SK-MEL-5 (cell line): ENCODE measurements at regions not wholly inside any gene's neighbourhood (a gene's known extent, or its start where the extent isn't known, plus 50 kb on each side); places are given as distances from the start of the nearest gene placed in this dataset.

ENCODE experiments used
- DNase-seq: peaks from one replicate; pipeline ENCODE4 v3.0.0-alpha.2; 2016; ENCODE audit warnings: low read depth, low spot score
- in situ Hi-C: cut with HindIII; loops from 2 replicates; pipeline ENCODE4 v1.10.0; 2016; ENCODE audit warnings: low sequenced_read_pairs, high pct_unique_total_duplicates, low pct_unique_long_range_greater_than_20kb

DNA sequence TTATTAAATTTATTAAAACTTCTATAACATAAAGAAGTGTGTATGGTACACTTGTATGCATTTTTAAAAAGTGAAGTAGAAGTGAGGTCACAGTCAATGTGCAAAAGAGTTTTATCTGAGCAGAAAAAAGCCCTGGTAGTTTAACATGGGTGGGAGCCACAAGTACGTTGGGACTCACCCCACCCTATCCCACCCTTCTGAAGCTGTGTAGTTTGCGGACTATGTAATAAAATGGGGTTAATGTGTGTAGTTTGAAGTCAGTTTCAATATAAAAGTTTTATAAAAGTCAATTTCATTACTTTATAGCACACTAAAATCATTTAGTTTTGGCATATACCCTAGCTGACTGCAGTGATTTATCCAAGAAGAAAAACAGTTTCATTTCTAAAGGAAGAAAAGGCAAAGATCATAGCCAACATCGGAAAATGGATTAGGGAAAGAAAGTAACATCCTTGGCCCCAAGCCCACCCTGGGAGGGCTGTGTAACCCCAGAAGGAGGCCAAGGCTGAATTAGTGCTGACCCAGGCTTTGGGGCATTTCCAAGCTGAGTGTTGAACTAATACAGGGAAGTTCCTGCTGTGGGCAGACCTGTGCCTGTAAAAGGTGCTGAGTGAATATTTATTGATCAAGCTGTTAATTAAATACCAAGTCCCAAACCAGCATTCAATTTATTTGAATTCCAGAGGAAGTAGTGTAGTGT is 398.6 kb upstream of the ADAMTSL1 start:
- DNase-seq, result no peak
- in situ Hi-C loops, result no loop called here

DNA sequence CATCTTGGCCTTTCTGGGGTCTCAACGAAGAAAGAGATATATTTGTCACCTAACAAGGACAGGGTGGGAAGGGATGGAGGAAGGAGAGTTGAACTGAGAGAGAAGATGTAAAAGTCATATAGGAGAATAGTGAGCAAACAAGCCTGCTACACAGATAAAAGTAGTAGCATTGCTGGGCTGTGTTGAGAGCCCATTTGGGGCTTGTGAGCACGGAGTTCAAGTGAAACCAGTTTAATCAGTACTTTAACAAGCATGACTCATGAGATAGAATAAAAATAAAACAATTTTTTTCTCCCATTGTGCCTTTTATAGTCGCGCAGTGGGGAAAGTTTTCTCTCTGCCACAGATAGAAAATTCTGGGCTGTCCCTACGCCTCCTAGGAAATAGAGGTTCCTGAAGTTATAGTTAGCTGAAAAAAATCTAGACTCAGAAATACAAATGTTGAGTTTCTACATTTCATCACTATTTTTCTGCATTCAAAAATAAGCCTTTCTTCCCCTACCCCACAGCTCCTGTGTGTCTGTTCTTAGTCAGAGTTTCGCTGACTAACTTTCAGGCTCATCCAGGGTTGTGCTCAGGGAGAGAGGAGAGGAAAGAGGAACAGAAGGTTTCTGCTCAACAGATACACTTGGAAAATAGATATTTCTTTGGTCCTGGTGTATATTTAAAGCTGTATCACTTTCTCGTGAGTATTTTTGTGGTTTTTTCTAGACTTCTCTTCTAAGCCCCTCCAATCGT is 395.8 kb upstream of the ADAMTSL1 start:
- DNase-seq, result no peak
- in situ Hi-C loops, result no loop called here

DNA sequence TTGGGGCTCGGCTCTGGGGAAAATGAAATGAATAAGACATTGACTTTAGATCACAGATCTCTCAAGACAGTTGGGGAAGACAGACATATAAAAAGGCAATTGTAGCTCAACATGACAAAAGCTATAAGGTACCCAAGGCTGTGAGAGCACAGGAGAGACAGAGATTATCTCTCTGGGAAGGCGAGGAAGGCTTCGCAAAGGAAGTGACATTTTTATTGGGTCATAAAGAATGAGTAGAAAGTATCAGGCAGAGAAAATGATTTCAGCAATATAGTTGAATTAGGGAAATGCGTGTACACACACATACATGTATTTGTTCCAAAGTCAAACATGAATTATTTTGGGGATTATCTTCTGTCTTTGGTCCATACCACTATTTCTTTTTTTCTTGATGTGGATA is 381.8 kb upstream of the ADAMTSL1 start:
- in situ Hi-C loops, result no loop called here
- no peak for DNase-seq

GRCh38 chr9:18106006-18106560 is 367.9 kb upstream of the ADAMTSL1 start:
- in situ Hi-C loops, result no loop called here
- DNase-seq, result no peak

DNA sequence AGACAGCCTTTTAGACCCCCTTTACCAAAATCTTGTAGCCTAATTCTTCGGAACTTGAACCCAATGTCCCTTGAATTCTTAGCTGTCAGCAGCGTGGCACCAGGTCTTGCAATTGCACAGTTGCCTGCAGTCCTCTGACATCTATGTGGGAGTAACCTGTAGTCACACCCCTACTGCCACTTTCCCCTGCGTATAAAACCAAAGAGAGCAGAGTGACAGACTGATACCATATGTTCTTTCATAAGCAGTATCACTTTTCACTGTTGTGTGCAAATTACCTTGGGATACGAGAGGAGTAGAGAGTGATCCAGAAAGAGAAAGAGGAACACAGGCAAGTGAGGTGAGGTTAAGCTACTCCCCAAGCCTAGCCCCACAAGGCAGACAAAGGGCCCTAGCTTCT is 364.3 kb upstream of the ADAMTSL1 start:
- DNase-seq, result no peak
- in situ Hi-C loops, result no loop called here

DNA sequence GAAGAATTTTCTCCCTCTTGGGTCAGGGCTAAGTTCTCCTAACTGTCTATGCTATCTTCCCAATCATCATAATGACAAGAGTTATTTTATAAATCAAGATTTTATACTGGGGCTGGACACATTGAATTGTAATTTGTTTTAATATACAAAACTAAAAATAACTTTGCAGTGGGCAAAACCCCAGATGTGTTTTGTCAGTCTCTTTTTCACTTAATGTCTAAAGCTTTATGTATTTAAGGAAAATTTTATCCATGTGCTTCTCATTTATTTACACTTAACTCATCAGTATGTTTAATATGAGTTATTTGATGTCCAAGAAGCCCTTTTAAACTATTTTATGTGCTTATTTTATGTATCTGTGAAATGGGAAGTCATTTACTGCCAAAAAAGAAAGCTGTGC is 362.8 kb upstream of the ADAMTSL1 start:
- no peak for DNase-seq
- in situ Hi-C loops, result no loop called here

- in situ Hi-C loops, result no loop called here
- DNase-seq, result no peak
These were observed 359.1 kb upstream of the ADAMTSL1 start for GRCh38 chr9:18114559-18115475.

DNA sequence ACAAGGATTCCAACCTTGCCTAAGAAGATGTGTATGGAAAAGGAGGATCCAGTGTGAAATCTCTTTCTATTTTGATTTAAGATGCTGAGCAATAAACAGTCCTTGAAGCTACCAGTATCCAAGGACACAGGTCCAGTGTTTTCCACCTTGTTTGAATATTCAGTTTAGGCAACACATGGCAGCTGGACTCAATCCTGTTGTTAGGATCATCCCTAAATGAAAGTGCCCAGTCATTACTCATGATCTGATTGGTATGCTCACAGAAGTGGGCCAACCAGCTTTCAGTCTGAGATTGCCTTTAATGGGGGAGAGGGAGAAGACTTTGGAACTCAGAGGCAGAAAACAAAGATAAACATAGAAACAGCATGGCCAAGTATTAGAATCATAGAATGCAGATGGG is 355.7 kb upstream of the ADAMTSL1 start:
- no peak for DNase-seq
- in situ Hi-C loops, result no loop called here

GRCh38 chr9:18122171-18122570 is 351.8 kb upstream of the ADAMTSL1 start:
- in situ Hi-C loops, result no loop called here
- DNase-seq, result no peak

GRCh38 chr9:18124760-18125159 is 349.2 kb upstream of the ADAMTSL1 start:
- no peak for DNase-seq
- in situ Hi-C loops, result no loop called here

- in situ Hi-C loops, result no loop called here
- DNase-seq, result no peak
These were observed 347.0 kb upstream of the ADAMTSL1 start for GRCh38 chr9:18126831-18127498.

DNA sequence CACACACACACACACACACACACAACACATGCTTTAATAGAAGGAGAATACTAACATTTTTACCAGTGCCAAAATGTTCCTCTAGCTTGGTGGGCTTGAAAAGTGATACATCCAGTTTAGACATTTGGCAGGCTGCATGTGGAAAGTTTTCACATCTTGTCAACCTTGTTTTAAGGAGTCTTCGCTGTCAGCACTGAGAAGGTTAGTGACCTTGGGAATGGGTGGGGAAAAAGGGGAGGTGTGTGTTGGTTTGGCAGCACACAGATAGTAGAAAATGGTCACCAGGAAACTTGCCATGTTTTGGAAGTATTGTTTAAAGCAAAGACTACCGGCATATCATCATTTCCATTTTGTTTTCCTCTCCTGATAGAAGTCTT is 346.5 kb upstream of the ADAMTSL1 start:
- DNase-seq, result no peak
- in situ Hi-C loops, result no loop called here

- in situ Hi-C loops, result no loop called here
- no peak for DNase-seq
These were observed 344.1 kb upstream of the ADAMTSL1 start for GRCh38 chr9:18129809-18130334.

DNA sequence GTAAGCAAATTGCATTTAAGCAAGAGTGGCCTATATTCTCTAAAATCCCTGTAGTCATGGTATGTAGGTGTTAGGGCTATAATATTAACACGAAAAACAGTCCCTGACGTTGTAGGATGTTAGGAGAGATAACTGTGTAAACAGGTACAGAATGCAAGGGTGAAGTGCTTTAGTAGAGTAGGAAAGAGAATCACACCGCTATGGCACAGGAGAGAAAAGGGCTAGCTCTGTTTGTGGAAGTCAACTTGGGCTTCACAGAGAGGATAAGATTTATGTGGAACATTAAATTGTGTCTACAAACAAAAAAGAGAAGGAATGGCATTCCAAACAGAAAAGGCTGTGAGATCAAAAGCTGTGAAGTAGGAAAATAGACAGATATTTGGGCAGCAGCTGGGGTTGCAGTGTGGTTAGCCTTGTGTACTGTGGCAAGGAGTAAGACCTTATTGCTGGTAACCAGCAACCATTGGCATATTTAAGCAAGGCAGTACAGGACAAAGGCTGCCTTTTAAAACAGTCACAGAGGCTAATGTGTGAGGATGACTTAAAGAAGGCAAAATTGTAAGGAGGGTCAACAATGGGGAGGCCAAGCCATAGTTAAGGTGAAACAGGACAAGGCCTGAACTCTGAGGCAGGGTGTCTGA is 337.5 kb upstream of the ADAMTSL1 start:
- DNase-seq, result no peak
- in situ Hi-C loops, result no loop called here

GRCh38 chr9:18137815-18138214 is 336.1 kb upstream of the ADAMTSL1 start:
- DNase-seq, result peak; percentile 1
- in situ Hi-C loops, result no loop called here

DNA sequence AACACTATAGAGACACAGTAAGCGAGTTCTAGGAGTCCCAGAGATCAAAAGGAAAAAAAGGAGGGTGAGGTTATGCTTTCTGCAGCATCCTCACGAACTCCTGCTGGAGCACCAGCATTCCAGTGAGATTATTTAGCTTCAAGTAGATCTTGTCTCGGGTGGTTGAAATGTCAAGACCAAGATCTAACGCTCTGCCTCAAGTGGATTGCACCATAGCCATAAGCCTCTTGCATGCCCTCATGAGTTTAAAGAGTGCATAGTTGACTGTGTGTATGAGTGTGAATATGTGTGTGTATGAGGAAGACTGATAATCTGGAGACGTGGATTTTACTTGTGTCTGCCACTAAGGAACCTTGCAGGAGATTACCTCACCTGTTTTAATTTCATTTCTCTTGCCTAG is 335.3 kb upstream of the ADAMTSL1 start:
- DNase-seq, result no peak
- in situ Hi-C loops, result no loop called here

DNA sequence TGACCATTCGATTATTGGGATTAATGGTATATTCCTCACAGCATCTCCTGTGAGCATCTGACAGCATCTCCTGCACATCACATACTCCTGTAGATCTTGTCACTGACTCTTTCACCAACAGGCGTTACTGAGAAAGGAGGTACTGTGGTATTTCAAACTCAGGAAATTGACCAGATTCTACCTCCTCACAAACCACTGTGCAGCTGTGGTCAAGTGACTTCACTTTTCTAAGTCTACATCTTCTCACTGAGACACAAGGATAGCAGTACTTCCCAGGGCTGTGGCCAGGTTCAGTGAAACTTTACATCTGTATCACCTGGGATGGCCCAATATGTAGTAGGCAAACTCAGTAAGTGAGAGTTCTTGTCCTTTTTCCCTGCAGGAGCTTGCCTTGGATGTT is 332.3 kb upstream of the ADAMTSL1 start:
- no peak for DNase-seq
- in situ Hi-C loops, result no loop called here
